MCF 10A (cell line): ENCODE measurements at regions not wholly inside any gene's neighbourhood (a gene's known extent, or its start where the extent isn't known, plus 50 kb on each side); places are given as distances from the start of the nearest gene placed in this dataset.

Source experiments
- BruUV-seq: library from RNA; stranded (reverse); fragments of 400-500 nt; replicated peaks from 2 replicates; lab custom pipeline; 2021; lab: Mats Ljungman, UMichigan
- CTCF ChIA-PET: fragments of 300-600 bp; sonication (Branson Sonifier 250); formaldehyde crosslinking; extraction: SDS; loops from one replicate; lab custom pipeline; 2021; ENCODE audit warnings: antibody characterized with exemption, inconsistent platforms; lab: Yijun Ruan, JAX
- POLR2A ChIA-PET: fragments of 300-600, 350-650 bp; sonication (Branson Sonifier 250); formaldehyde crosslinking; extraction: SDS; loops from one replicate; lab custom pipeline; 2020; ENCODE audit warnings: antibody characterized with exemption, inconsistent platforms; lab: Yijun Ruan, JAX
- DNase-seq: peaks from one replicate; pipeline ENCODE4 v3.0.0-alpha.2; 2018; ENCODE audit not compliant: unreplicated experiment
- H3K27ac Mint-ChIP-seq: one replicate; pipeline ENCODE4 v1.8.0; 2022; ENCODE audit warnings: mild to moderate bottlenecking, low read depth, mixed read lengths; ENCODE audit not compliant: unreplicated experiment
- H3K27me3 Mint-ChIP-seq: one replicate; pipeline ENCODE4 v1.8.0; 2022; ENCODE audit warnings: mixed read lengths; ENCODE audit not compliant: insufficient read depth, unreplicated experiment
- H3K36me3 Mint-ChIP-seq: one replicate; pipeline ENCODE4 v1.8.0; 2022; ENCODE audit warnings: mild to moderate bottlenecking, moderate library complexity, mixed read lengths; ENCODE audit not compliant: insufficient read depth, unreplicated experiment
- H3K4me1 Mint-ChIP-seq: one replicate; pipeline ENCODE4 v1.8.0; 2022; ENCODE audit warnings: mixed read lengths; ENCODE audit not compliant: insufficient read depth, unreplicated experiment
- H3K4me3 Mint-ChIP-seq: one replicate; pipeline ENCODE4 v1.8.0; 2022; ENCODE audit warnings: mild to moderate bottlenecking, moderate library complexity, mixed read lengths; ENCODE audit not compliant: unreplicated experiment
- H3K9me3 Mint-ChIP-seq: one replicate; pipeline ENCODE4 v1.8.0; 2022; ENCODE audit warnings: mixed read lengths; ENCODE audit not compliant: unreplicated experiment
- intact Hi-C: fragments of 100-400 bp; cut with micrococcal nuclease; formaldehyde crosslinking; loops from 2 replicates; pipeline ENCODE4 v1.14.1; 2022
- TF ChIP-seq, protein P1 (sequence below): fragments of 200-600 bp; IDR thresholded peaks from one replicate; pipeline ENCODE4 v1.8.0; 2022; ENCODE audit warnings: antibody characterized with exemption, mild to moderate bottlenecking; ENCODE audit not compliant: unreplicated experiment

DNA sequence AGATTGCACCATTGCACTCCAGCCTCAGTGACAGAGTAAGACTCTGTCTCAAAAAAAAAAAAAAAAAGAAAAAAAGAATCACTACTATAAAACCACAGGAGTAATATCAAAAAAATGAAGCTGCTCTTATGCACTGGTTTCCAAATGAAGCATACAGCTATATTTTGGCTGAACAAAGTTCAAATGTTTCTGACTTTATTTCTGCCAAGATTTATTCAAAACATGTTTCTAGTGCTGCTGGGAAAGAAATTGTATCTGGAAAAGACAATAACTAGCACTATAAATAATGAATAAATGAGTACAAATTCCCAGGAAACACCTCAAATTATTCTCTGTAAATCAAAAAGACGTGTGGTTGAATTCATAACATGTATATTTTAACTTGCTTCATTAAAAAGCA lies 102.5 kb upstream of the MME start:
- POLR2A ChIA-PET = no interaction called here
- no peak for DNase-seq
- H3K4me1 Mint-ChIP-seq = peaks cover 19% of the 10 kb centered on the region
- no peak overlapping the region for H3K4me3 Mint-ChIP-seq
- no peaks in the 10 kb centered on the region for H3K36me3 Mint-ChIP-seq
- no peaks in the 10 kb centered on the region for H3K9me3 Mint-ChIP-seq
- CTCF ChIA-PET = interaction anchor here (0.5 to 0.7 kb wide), 3 partner anchors 21 to 792 kb away, joined by 3 to 4 read pairs (median 4); no protein-coding TSS in a partner anchor
- TF ChIP-seq, protein P1, sequence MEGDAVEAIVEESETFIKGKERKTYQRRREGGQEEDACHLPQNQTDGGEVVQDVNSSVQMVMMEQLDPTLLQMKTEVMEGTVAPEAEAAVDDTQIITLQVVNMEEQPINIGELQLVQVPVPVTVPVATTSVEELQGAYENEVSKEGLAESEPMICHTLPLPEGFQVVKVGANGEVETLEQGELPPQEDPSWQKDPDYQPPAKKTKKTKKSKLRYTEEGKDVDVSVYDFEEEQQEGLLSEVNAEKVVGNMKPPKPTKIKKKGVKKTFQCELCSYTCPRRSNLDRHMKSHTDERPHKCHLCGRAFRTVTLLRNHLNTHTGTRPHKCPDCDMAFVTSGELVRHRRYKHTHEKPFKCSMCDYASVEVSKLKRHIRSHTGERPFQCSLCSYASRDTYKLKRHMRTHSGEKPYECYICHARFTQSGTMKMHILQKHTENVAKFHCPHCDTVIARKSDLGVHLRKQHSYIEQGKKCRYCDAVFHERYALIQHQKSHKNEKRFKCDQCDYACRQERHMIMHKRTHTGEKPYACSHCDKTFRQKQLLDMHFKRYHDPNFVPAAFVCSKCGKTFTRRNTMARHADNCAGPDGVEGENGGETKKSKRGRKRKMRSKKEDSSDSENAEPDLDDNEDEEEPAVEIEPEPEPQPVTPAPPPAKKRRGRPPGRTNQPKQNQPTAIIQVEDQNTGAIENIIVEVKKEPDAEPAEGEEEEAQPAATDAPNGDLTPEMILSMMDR = no peak
- no peak overlapping the region for H3K27ac Mint-ChIP-seq
- no peaks in the 10 kb centered on the region for H3K27me3 Mint-ChIP-seq
- no TSS peak for BruUV-seq
- intact Hi-C loops = no loop called here

DNA sequence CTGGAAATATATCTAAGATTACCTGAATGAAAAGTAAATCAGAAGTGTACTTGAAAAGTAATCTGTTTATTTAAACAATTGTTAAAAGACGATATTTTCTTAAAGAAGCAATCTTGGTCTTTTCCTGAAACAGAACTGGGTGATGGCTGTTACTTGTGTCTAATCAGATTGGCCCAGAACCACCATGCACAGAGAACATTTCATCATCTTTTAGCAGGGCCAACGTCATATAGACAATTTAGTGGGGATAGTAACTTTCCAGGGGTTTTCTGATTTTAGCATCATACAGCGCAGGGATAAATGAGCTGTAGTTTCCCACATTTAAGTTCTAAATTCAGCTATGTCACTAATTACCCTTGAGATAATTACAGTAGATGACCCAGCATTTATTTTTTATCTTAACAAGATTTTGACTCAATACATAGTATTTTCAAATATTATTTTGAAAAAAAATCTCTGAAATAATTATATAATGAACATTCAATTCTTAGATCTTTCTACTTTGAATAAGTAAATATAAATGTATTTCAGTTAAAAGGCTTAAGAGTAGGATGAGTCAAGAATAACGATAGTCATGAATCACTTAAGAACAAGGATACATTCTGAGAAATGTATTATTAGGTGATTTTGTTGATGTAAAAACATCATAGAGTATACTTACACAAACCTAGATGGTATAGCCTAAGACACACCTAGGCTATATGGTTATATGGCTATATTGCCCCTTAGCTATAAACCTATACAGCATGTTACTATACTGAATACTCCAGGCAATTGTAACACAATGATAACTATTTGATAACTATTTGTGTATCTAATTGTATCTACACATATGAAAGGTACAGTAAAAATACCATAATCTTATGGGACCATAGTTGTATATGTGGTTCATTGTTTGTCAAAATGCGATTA lies 103.8 kb upstream of the MME start:
- no peaks in the 10 kb centered on the region for H3K27me3 Mint-ChIP-seq
- peaks cover 29% of the 10 kb centered on the region for H3K4me1 Mint-ChIP-seq
- no peak overlapping the region for H3K4me3 Mint-ChIP-seq
- no peaks in the 10 kb centered on the region for H3K9me3 Mint-ChIP-seq
- no TSS peak for BruUV-seq
- no peaks in the 10 kb centered on the region for H3K36me3 Mint-ChIP-seq
- TF ChIP-seq, protein P1 = no peak
- POLR2A ChIA-PET = interaction anchor here (1.4 kb wide), 1 partner anchor 19 kb away, joined by 4 read pairs; no protein-coding TSS in a partner anchor
- peak; percentile 7 for DNase-seq
- intact Hi-C loops = no loop called here
- no peak overlapping the region for H3K27ac Mint-ChIP-seq
- CTCF ChIA-PET = interaction anchor here (0.6 kb wide), 1 partner anchor 85 kb away, joined by 4 read pairs; no protein-coding TSS in a partner anchor

DNA sequence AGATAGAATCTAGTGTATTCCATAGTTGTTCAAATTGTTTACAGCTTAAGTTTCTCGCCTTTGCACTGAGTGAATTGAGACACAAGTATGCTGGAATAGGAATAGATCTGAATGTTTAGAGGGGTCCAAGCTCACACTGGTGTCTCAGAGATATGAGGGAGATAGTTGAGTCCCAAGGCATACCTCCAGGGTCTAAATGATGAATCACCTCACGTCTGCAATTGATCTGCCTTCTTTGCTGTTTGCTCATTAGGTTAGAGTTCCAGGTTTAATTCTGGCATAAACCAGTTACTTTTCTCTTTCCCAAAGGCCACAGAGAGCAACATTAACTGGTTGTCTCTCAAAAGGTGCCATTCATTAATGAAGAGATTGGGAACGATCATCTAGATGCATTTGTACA lies 106.3 kb upstream of the MME start:
- DNase-seq = no peak
- Mint-ChIP-seq H3K36me3 (no peaks in the 10 kb centered on the region), H3K27ac (peak overlapping the region; percentile 86), H3K9me3 (no peaks in the 10 kb centered on the region), H3K4me1 (peaks cover 31% of the 10 kb centered on the region), H3K4me3 (no peak overlapping the region), H3K27me3 (no peaks in the 10 kb centered on the region)
- TF ChIP-seq, protein P1 = no peak
- ChIA-PET POLR2A (no interaction called here), CTCF (interaction anchor here (0.7 to 1.2 kb wide), 2 partner anchors 48 to 1534 kb away, joined by 3 to 5 read pairs; no protein-coding TSS in a partner anchor)
- intact Hi-C loops = loop anchor here (5.0 kb wide), 2 partner anchors 93 to 258 kb away; no protein-coding TSS in a partner anchor
- no TSS peak for BruUV-seq

DNA sequence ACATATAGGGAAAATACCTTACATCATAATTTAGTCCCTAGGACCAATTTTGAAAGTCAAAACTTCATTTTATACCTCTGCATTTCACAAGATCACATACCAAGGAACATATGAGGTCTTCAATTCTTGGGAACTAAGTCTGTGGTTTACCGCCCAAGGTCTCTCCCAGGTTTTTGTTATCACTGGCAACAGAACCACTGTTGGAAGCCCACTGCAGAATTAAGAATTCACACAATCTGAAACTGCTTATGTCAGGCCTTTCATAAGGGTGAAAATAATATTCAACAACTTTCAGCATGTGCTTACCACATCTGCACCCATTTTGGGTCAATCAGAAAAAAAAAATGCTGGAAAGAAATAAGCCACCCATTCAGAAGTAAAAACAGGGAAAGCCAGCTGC lies 107.2 kb upstream of the MME start:
- Mint-ChIP-seq H3K4me1 (peaks cover 31% of the 10 kb centered on the region), H3K27ac (peak overlapping the region; percentile 86), H3K9me3 (no peaks in the 10 kb centered on the region), H3K4me3 (no peak overlapping the region), H3K36me3 (no peaks in the 10 kb centered on the region), H3K27me3 (no peaks in the 10 kb centered on the region)
- POLR2A ChIA-PET = interaction anchor here (0.7 to 4.0 kb wide), 8 partner anchors 51 to 682 kb away, joined by 3 to 29 read pairs (median 4); no protein-coding TSS in a partner anchor
- TF ChIP-seq, protein P1 = no peak
- CTCF ChIA-PET = interaction anchor here (1.2 to 1.9 kb wide), 2 partner anchors 47 to 257 kb away, joined by 4 to 5 read pairs; no protein-coding TSS in a partner anchor
- intact Hi-C loops = loop anchor here (5.0 kb wide), 2 partner anchors 94 to 259 kb away; no protein-coding TSS in a partner anchor
- BruUV-seq = no TSS peak
- peak; percentile 86 for DNase-seq
